ENCODE measurements at regions not wholly inside any gene's neighbourhood (a gene's known extent, or its start where the extent isn't known, plus 50 kb on each side); places are given as distances from the start of the nearest gene placed in this dataset.

DNA sequence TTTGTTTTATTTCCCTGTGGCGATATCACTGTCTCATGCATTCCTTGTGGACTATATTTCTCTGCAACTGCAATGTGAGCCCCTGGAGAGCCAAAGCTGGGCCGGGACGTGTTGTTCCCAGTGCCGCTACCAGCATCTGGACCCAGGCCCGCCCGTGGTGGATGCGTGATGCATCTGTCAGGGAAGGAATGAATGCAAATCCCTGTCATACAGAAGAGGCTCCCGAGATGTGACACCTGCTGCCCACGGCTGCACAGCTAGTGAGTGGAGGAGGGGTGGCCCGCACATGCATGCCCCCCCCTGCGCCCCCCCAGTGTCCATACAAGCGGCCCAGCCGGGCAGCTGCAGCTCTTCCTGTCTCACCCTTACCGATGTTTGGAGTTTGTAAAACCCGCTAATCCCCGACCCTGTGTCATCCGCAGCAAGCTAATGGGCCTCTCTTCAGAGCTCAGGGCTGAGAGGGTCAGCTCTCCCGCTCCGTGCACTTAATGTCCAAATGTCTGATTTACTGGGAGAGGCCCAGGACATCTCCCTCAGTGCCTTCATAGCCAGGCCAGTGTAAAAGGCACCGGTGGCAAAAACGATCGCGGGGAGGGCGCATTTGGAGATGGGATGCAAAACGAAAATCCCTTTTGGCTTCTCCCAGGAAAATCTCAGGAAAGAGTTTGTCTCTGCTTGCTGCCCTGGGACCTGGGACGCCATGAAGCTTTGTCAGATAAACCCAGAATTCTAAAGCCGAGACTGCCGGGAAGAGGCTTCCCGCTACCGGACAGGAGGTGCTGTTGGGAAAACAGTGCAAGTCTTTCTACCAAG is 91.8 kb downstream of the FOXL1 start:
- Mint-ChIP-seq H3K4me1 (peaks cover 0 to 5% (median 0%) of the 10 kb centered on the region in 4 donors), H3K27me3 (peaks cover 1 to 3% of the 10 kb centered on the region in 2 donors), H3K9me3 (no peaks in the 10 kb centered on the region), H3K36me3 (no peaks in the 10 kb centered on the region), H3K27ac (no peak overlapping the region), H3K4me3 (no peak overlapping the region)
- ChIA-PET POLR2A (ENCODE audit: partially characterized antibody) (no interaction called here), CTCF (ENCODE audit: partially characterized antibody) (no interaction called here)
- no peaks in the 10 kb centered on the region for H3K36me3 ChIP-seq (ENCODE audit: insufficient read depth, low read length)
- H3K27me3 ChIP-seq (ENCODE audit: insufficient read depth, low read length): no peaks in the 10 kb centered on the region
- no peak overlapping the region for H3K27ac ChIP-seq (ENCODE audit: low read depth, low read length)
- peaks cover 1% of the 10 kb centered on the region for H3K4me1 ChIP-seq (ENCODE audit: insufficient read depth, low read length)
- intact Hi-C loops (cut with micrococcal nuclease): no loop called here
- no peaks in the 10 kb centered on the region for H3K9me3 ChIP-seq (ENCODE audit: control insufficient read depth in 1 of 2, low read length in 2 of 2)
- H3K4me3 ChIP-seq (ENCODE audit: low read length in 2 of 2): no peak overlapping the region
- no peak for DNase-seq

DNA sequence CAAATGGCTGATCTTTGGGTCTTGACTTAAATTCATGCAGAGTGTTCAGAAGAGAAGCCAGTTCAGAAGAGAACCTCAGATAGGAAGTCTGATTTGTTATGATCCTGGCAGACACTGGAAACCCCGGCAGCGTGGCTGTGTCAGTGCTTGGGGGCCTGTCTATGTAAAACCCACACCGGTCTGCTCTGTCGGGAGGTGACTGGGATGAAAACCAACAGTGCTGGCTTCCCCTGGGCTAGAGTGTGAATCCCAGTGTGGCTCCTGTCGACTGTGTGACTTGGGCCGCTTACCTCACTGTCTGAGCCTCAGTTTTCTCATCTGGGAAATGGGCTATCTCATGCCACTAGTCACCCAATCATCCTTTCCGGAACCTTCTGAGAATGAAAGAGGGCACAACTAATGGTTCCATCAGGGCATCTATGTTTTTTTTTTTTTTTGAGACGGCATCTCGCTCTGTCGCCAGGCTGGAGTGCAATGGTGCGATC is 92.4 kb downstream of the FOXL1 start:
- H3K4me3 Mint-ChIP-seq: no peak overlapping the region
- no peak for DNase-seq
- ChIA-PET CTCF (ENCODE audit: partially characterized antibody) (no interaction called here), POLR2A (ENCODE audit: partially characterized antibody) (no interaction called here)
- no peaks in the 10 kb centered on the region for H3K27me3 ChIP-seq (ENCODE audit: insufficient read depth, low read length)
- no peaks in the 10 kb centered on the region for H3K4me1 ChIP-seq (ENCODE audit: insufficient read depth, low read length)
- no peak overlapping the region for H3K27ac ChIP-seq (ENCODE audit: low read depth, low read length)
- no peaks in the 10 kb centered on the region for H3K9me3 ChIP-seq (ENCODE audit: control insufficient read depth in 1 of 2, low read length in 2 of 2)
- H3K9me3 Mint-ChIP-seq: peaks cover 0 to under 1% (median 0%) of the 10 kb centered on the region in 8 donors
- H3K36me3 Mint-ChIP-seq: no peaks in the 10 kb centered on the region
- H3K4me1 Mint-ChIP-seq: peaks cover 0 to 5% (median 0%) of the 10 kb centered on the region in 4 donors
- peaks cover 3% of the 10 kb centered on the region in 2 donors for H3K27me3 Mint-ChIP-seq
- H3K36me3 ChIP-seq (ENCODE audit: insufficient read depth, low read length): no peaks in the 10 kb centered on the region
- no peak overlapping the region for H3K4me3 ChIP-seq (ENCODE audit: low read length in 2 of 2)
- H3K27ac Mint-ChIP-seq: no peak overlapping the region
- intact Hi-C loops (cut with micrococcal nuclease): no loop called here

DNA sequence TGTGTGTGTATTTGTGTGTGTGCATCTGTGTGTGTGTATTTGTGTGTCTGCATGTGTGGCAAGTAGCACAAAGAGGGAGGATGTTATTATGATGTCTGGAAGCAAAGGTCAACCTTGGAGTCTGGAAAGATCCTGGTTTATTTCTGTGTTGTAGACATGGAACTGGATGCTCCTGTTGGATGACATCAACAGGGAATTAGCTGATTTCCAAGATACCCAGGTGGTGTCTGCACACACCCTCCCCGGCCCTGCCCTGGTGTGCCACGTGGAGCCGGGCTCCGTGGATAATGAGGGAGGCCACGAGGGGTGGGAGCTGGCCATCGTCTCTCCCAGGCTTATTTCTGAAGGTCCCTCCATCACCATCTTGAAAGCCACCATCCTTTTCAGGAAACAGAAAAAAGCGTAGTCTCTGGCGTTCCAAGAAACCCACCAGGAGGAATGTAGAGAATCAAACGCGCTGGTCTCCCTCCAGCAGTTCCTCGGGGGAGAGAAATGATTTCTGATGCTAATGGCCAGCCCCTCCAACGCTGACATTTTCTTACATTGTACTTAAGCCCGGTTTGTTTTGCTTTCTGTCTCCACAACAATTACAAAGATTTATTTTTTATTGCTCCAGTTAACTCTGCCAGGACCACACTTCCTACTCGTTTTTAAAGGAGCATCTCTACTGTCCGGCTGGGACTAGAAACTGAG is 93.3 kb downstream of the FOXL1 start:
- DNase-seq: no peak
- Mint-ChIP-seq H3K27me3 (peaks cover 3 to 9% of the 10 kb centered on the region in 2 donors), H3K27ac (no peak overlapping the region), H3K9me3 (peaks cover 0 to 2% (median 0%) of the 10 kb centered on the region in 8 donors), H3K36me3 (no peaks in the 10 kb centered on the region), H3K4me1 (peaks cover 0 to 5% (median 0%) of the 10 kb centered on the region in 4 donors), H3K4me3 (no peak overlapping the region)
- no peak overlapping the region for H3K27ac ChIP-seq (ENCODE audit: low read depth, low read length)
- H3K27me3 ChIP-seq (ENCODE audit: insufficient read depth, low read length): no peaks in the 10 kb centered on the region
- ChIA-PET POLR2A (ENCODE audit: partially characterized antibody) (no interaction called here), CTCF (ENCODE audit: partially characterized antibody) (no interaction called here)
- no peaks in the 10 kb centered on the region for H3K9me3 ChIP-seq (ENCODE audit: control insufficient read depth in 1 of 2, low read length in 2 of 2)
- intact Hi-C loops (cut with micrococcal nuclease): no loop called here
- no peaks in the 10 kb centered on the region for H3K36me3 ChIP-seq (ENCODE audit: insufficient read depth, low read length)
- H3K4me3 ChIP-seq (ENCODE audit: low read length in 2 of 2): no peak overlapping the region
- no peaks in the 10 kb centered on the region for H3K4me1 ChIP-seq (ENCODE audit: insufficient read depth, low read length)

DNA sequence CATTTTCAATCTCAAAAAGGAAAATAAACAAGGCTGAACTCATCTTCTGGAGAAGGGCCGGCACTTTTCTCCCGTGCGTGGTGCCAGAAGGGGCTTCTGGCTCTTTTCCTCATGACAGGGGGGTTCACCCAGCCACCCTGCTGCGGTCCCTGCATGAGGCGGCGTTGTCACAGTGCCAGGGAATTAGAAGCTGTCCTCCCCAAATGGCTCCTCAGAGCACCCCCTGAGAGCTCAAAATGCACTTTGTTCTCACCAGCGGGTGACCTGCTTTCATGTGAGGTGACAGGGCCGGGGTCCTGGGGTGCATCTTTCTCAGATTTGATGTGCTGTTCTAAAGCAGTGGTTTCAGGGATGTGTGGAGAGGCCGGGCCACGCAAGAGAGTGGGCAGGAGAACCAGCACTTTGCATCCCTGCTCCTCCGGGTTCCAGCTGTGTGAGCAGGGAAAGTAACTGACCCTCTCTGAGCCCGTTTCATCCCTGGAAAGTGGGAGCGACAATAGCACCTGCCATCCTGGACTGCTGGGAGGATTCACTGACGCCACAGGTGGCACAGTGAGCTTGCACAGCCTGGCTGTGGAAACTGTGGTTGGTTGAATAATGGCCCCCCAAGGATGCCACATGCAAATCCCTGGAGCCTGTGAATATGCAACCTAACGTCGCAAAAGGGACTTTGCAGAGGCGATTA is 94.0 kb downstream of the FOXL1 start:
- ChIA-PET POLR2A (ENCODE audit: partially characterized antibody) (no interaction called here), CTCF (ENCODE audit: partially characterized antibody) (no interaction called here)
- DNase-seq: no peak
- Mint-ChIP-seq H3K9me3 (peaks cover 0 to 2% (median 0%) of the 10 kb centered on the region in 8 donors), H3K27me3 (peaks cover 4 to 9% of the 10 kb centered on the region in 2 donors), H3K27ac (no peak overlapping the region), H3K36me3 (no peaks in the 10 kb centered on the region), H3K4me3 (no peak overlapping the region), H3K4me1 (peaks cover 0 to 5% (median 0%) of the 10 kb centered on the region in 4 donors)
- no peak overlapping the region for H3K4me3 ChIP-seq (ENCODE audit: low read length in 2 of 2)
- H3K27me3 ChIP-seq (ENCODE audit: insufficient read depth, low read length): no peaks in the 10 kb centered on the region
- intact Hi-C loops (cut with micrococcal nuclease): no loop called here
- H3K9me3 ChIP-seq (ENCODE audit: control insufficient read depth in 1 of 2, low read length in 2 of 2): no peaks in the 10 kb centered on the region
- no peaks in the 10 kb centered on the region for H3K4me1 ChIP-seq (ENCODE audit: insufficient read depth, low read length)
- H3K27ac ChIP-seq (ENCODE audit: low read depth, low read length): no peak overlapping the region
- H3K36me3 ChIP-seq (ENCODE audit: insufficient read depth, low read length): no peaks in the 10 kb centered on the region

GRCh38 chr16:86673090-86673955 is 95.0 kb downstream of the FOXL1 start:
- H3K27ac Mint-ChIP-seq: no peak overlapping the region
- peaks cover 0 to 5% (median 0%) of the 10 kb centered on the region in 4 donors for H3K4me1 Mint-ChIP-seq
- no peak for DNase-seq
- no peak overlapping the region for H3K4me3 Mint-ChIP-seq
- H3K9me3 ChIP-seq (ENCODE audit: control insufficient read depth in 1 of 2, low read length in 2 of 2): no peaks in the 10 kb centered on the region
- POLR2A ChIA-PET (ENCODE audit: partially characterized antibody): no interaction called here
- H3K27ac ChIP-seq (ENCODE audit: low read depth, low read length): no peak overlapping the region
- H3K27me3 Mint-ChIP-seq: peaks cover 4 to 9% of the 10 kb centered on the region in 2 donors
- no peaks in the 10 kb centered on the region for H3K36me3 ChIP-seq (ENCODE audit: insufficient read depth, low read length)
- H3K4me3 ChIP-seq (ENCODE audit: low read length in 2 of 2): no peak overlapping the region
- H3K36me3 Mint-ChIP-seq: no peaks in the 10 kb centered on the region
- H3K27me3 ChIP-seq (ENCODE audit: insufficient read depth, low read length): no peaks in the 10 kb centered on the region
- intact Hi-C loops (cut with micrococcal nuclease): no loop called here
- no peaks in the 10 kb centered on the region for H3K4me1 ChIP-seq (ENCODE audit: insufficient read depth, low read length)
- CTCF ChIA-PET (ENCODE audit: partially characterized antibody): no interaction called here
- peaks cover 0 to 2% (median 0%) of the 10 kb centered on the region in 8 donors for H3K9me3 Mint-ChIP-seq

GRCh38 chr16:86673956-86674453 is 95.7 kb downstream of the FOXL1 start:
- Mint-ChIP-seq H3K27ac (no peak overlapping the region), H3K27me3 (peaks cover 4 to 9% of the 10 kb centered on the region in 2 donors), H3K36me3 (no peaks in the 10 kb centered on the region), H3K9me3 (peaks cover 0 to 2% (median 0%) of the 10 kb centered on the region in 8 donors), H3K4me3 (no peak overlapping the region), H3K4me1 (peaks cover 0 to 2% (median 0%) of the 10 kb centered on the region in 4 donors)
- Histone ChIP-seq H3K4me3 (ENCODE audit: low read length in 2 of 2) (no peak overlapping the region), H3K36me3 (ENCODE audit: insufficient read depth, low read length) (no peaks in the 10 kb centered on the region), H3K27ac (ENCODE audit: low read depth, low read length) (no peak overlapping the region), H3K9me3 (ENCODE audit: control insufficient read depth in 1 of 2, low read length in 2 of 2) (no peaks in the 10 kb centered on the region), H3K4me1 (ENCODE audit: insufficient read depth, low read length) (no peaks in the 10 kb centered on the region), H3K27me3 (ENCODE audit: insufficient read depth, low read length) (no peaks in the 10 kb centered on the region)
- POLR2A ChIA-PET (ENCODE audit: partially characterized antibody): no interaction called here
- CTCF ChIA-PET (ENCODE audit: partially characterized antibody): no interaction called here
- intact Hi-C loops (cut with micrococcal nuclease): no loop called here
- DNase-seq: no peak

Data from CD4-positive, alpha-beta memory T cell (primary cell).